ENCODE measurements at regions not wholly inside any gene's neighbourhood (a gene's known extent, or its start where the extent isn't known, plus 50 kb on each side); places are given as distances from the start of the nearest gene placed in this dataset.

DNA sequence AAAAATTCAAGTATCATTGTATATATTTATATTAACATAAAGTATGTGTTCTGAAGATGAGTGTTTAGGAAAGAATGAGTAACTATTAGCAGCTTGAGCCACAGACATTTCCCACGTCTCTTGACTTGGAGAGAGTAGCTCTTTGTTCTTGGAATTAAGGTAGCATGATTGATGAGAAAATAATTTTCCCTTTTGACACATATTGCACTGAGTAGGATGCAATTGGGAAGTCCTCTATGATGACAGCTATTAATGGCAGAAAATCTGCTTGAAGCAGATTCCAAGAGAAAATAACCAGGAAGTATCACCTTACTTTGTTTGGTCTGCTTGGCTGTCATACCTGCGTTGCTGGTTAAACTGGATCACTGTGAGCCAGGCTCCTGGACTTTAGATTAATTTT lies 204.8 kb downstream of the TLE4 start:
- TF ChIP-seq, protein P1, sequence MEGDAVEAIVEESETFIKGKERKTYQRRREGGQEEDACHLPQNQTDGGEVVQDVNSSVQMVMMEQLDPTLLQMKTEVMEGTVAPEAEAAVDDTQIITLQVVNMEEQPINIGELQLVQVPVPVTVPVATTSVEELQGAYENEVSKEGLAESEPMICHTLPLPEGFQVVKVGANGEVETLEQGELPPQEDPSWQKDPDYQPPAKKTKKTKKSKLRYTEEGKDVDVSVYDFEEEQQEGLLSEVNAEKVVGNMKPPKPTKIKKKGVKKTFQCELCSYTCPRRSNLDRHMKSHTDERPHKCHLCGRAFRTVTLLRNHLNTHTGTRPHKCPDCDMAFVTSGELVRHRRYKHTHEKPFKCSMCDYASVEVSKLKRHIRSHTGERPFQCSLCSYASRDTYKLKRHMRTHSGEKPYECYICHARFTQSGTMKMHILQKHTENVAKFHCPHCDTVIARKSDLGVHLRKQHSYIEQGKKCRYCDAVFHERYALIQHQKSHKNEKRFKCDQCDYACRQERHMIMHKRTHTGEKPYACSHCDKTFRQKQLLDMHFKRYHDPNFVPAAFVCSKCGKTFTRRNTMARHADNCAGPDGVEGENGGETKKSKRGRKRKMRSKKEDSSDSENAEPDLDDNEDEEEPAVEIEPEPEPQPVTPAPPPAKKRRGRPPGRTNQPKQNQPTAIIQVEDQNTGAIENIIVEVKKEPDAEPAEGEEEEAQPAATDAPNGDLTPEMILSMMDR (IDR thresholded peaks at IDR 0.05 in 4 of 5, conservative IDR thresholded peaks at IDR 0.05 in 1 of 5): no peak
- TF ChIP-seq POLR2A (IDR thresholded peaks at IDR 0.05): no peak
